ENCODE measurements at regions not wholly inside any gene's neighbourhood (a gene's known extent, or its start where the extent isn't known, plus 50 kb on each side); places are given as distances from the start of the nearest gene placed in this dataset.

- TF ChIP-seq CTCF (IDR thresholded peaks at IDR 0.05) (no peak), EZH2 (IDR thresholded peaks at IDR 0.05; ENCODE audit: borderline replicate concordance, insufficient read depth, low read depth, low read length, poor library complexity, severe bottlenecking) (no peak)
These were observed 205.1 kb upstream of the CHD1 start for GRCh38 chr5:99133921-99134320.

Measured in B cell (primary cell).